CD14-positive monocyte (primary cell): ENCODE measurements at regions not wholly inside any gene's neighbourhood (a gene's known extent, or its start where the extent isn't known, plus 50 kb on each side); places are given as distances from the start of the nearest gene placed in this dataset.
"Not testable (repeated sequence)": the region's sequence is repeated elsewhere in the genome, so short reads cannot be mapped to it uniquely, and the experiment has no call there.

Experiments
- DNase-seq, 3 donors: peaks; one replicate each; pipeline ENCODE4 v3.0.0-alpha.2; 2011 to 2022
- H2AFZ ChIP-seq: 2 replicates; pipeline ENCODE4 v1.6.0; 2012; ENCODE audit warnings: mild to moderate bottlenecking, low read depth, low read length, inconsistent platforms; ENCODE audit not compliant: insufficient read depth, poor library complexity, severe bottlenecking
- H3K27ac ChIP-seq, 2 donors: 1 replicate in 1 of 2; 2 replicates in 1 of 2; pipeline ENCODE4 v1.5.1; 2012 to 2013; ENCODE audit warnings: low read length in 2 of 2, control low read depth in 1 of 2, inconsistent platforms in 1 of 2, low read depth in 1 of 2, mild to moderate bottlenecking in 1 of 2
- H3K27me3 ChIP-seq, 2 donors: one replicate each; pipeline versions ENCODE4 v1.6.0 to v1.6.1; 2011 to 2013; ENCODE audit warnings: low read length in 2 of 2; ENCODE audit not compliant: control insufficient read depth in 2 of 2, insufficient read depth in 2 of 2
- H3K36me3 ChIP-seq, 2 donors: replicated peaks in 1 of 2; 1 replicate in 1 of 2; 2 replicates in 1 of 2; pipeline versions ENCODE4 v1.5.1 to v1.6.1; 2012 to 2013; ENCODE audit warnings: low read length in 2 of 2, control low read depth in 1 of 2, inconsistent platforms in 1 of 2, mild to moderate bottlenecking in 1 of 2; ENCODE audit not compliant: insufficient read depth in 2 of 2, control insufficient read depth in 1 of 2
- H3K4me1 ChIP-seq, 2 donors: 1 replicate in 1 of 2; 2 replicates in 1 of 2; pipeline versions ENCODE4 v1.5.1 to v1.6.1; 2012 to 2013; ENCODE audit warnings: low read length in 2 of 2, control low read depth in 1 of 2, inconsistent platforms in 1 of 2, mild to moderate bottlenecking in 1 of 2, moderate library complexity in 1 of 2; ENCODE audit not compliant: insufficient read depth in 2 of 2, control insufficient read depth in 1 of 2
- H3K4me2 ChIP-seq: replicated peaks from 2 replicates; pipeline ENCODE3; 2012; ENCODE audit warnings: low read length, moderate library complexity, mild to moderate bottlenecking; ENCODE audit not compliant: poor library complexity, severe bottlenecking; ENCODE audit errors: extremely low read depth
- H3K4me3 ChIP-seq, 3 experiments: fragments of 200-600 bp in 1 of 3; sonication (generic) in 1 of 3; replicated peaks in 1 of 3; 1 replicate in 2 of 3; 2 replicates in 1 of 3; pipeline ENCODE4 v1.5.1; 2011 to 2013; ENCODE audit warnings: low read length in 3 of 3, mild to moderate bottlenecking in 3 of 3, control low read depth in 2 of 3, low read depth in 2 of 3, inconsistent platforms in 1 of 3, moderate library complexity in 1 of 3
- H3K79me2 ChIP-seq: 2 replicates; pipeline ENCODE4 v1.6.0; 2012; ENCODE audit warnings: mild to moderate bottlenecking, control low read depth, inconsistent platforms, low read length, moderate library complexity; ENCODE audit not compliant: insufficient read depth
- H3K9ac ChIP-seq: 2 replicates; pipeline ENCODE4 v1.6.0; 2017; ENCODE audit warnings: low read length, mild to moderate bottlenecking; ENCODE audit not compliant: insufficient read depth, poor library complexity, severe bottlenecking
- H3K9me3 ChIP-seq, 2 donors: replicated peaks in 1 of 2; 1 replicate in 1 of 2; 2 replicates in 1 of 2; pipeline versions ENCODE4 v1.5.1 to v1.6.1; 2012 to 2013; ENCODE audit warnings: low read length in 2 of 2, control low read depth in 1 of 2; ENCODE audit not compliant: control insufficient read depth in 1 of 2, insufficient read depth in 1 of 2
- H4K20me1 ChIP-seq: 2 replicates; pipeline ENCODE4 v1.6.0; 2012; ENCODE audit warnings: mild to moderate bottlenecking, low read length, control low read depth, moderate library complexity; ENCODE audit not compliant: insufficient read depth
- H3K27ac Mint-ChIP-seq, 7 donors: one replicate each; pipeline ENCODE4 v1.8.0; 2020; ENCODE audit warnings: mild to moderate bottlenecking in 7 of 7, mixed read lengths in 7 of 7, moderate library complexity in 6 of 7, inconsistent platforms in 2 of 7
- H3K27me3 Mint-ChIP-seq, 3 donors: one replicate each; pipeline ENCODE4 v1.8.0; 2021 to 2022; ENCODE audit warnings: low read depth in 3 of 3, mild to moderate bottlenecking in 3 of 3, mixed read lengths in 3 of 3, moderate library complexity in 3 of 3, inconsistent platforms in 1 of 3
- H3K36me3 Mint-ChIP-seq, 2 donors: one replicate each; pipeline ENCODE4 v1.8.0; 2020; ENCODE audit warnings: mixed read lengths in 2 of 2, inconsistent platforms in 1 of 2, mild to moderate bottlenecking in 1 of 2
- H3K4me1 Mint-ChIP-seq: one replicate; pipeline ENCODE4 v1.8.0; 2020; ENCODE audit warnings: mild to moderate bottlenecking, mixed read lengths
- H3K4me3 Mint-ChIP-seq, 2 donors: one replicate each; pipeline ENCODE4 v1.8.0; 2020; ENCODE audit warnings: mild to moderate bottlenecking in 2 of 2, mixed read lengths in 2 of 2, moderate library complexity in 1 of 2
- H3K9me3 Mint-ChIP-seq, 7 donors: one replicate each; pipeline ENCODE4 v1.8.0; 2020 to 2022; ENCODE audit warnings: mixed read lengths in 7 of 7, mild to moderate bottlenecking in 6 of 7, moderate library complexity in 6 of 7, inconsistent platforms in 2 of 7
- CTCF ChIP-seq: fragments of 200-600 bp; IDR thresholded peaks from one replicate; pipeline ENCODE4 v1.8.0; 2022; ENCODE audit warnings: antibody characterized with exemption, mild to moderate bottlenecking
- WGBS: methylation state at CpG from one replicate; pipeline ENCODE4 v1.1.5; 2013; ENCODE audit warnings: missing lambda C conversion rate; ENCODE audit not compliant: insufficient coverage; 5-methylcytosine and 5-hydroxymethylcytosine counted together
- intact Hi-C, 2 donors: fragments of 100-400 bp; cut with micrococcal nuclease; formaldehyde crosslinking; loops; one replicate each; pipeline versions ENCODE4 v1.15.0 to v1.15.1; 2023

- Histone ChIP-seq H4K20me1 (no peaks in the 10 kb centered on the region), H3K27me3 (no peaks in the 10 kb centered on the region), H3K4me1 (no peaks in the 10 kb centered on the region), H3K9ac (no peak overlapping the region), H3K36me3 (no peaks in the 10 kb centered on the region), H3K4me2 (no peak overlapping the region), H3K4me3 (no peak overlapping the region), H2AFZ (no peak overlapping the region), H3K79me2 (no peaks in the 10 kb centered on the region), H3K27ac (no peak overlapping the region), H3K9me3 (no peaks in the 10 kb centered on the region)
- TF ChIP-seq CTCF = no peak
- Mint-ChIP-seq H3K27ac (no peak overlapping the region), H3K9me3 (peaks cover 0 to 3% (median 0%) of the 10 kb centered on the region in 7 donors), H3K27me3 (peaks cover 3 to 4% (median 4%) of the 10 kb centered on the region in 3 donors), H3K4me3 (no peak overlapping the region), H3K4me1 (no peaks in the 10 kb centered on the region), H3K36me3 (no peaks in the 10 kb centered on the region)
- WGBS = 74% methylated on average over 6 of the region's 7 CpGs
- DNase-seq = no peak
- intact Hi-C loops = no loop called here
Measured at GRCh38 chr1:176364236-176364905, 98.6 kb upstream of the PAPPA2 start.

- 85% methylated on average over 23 of the region's 42 CpGs for WGBS
- H3K27ac ChIP-seq, H3K27me3 ChIP-seq, H3K4me3 Mint-ChIP-seq, H3K4me3 ChIP-seq, H3K4me1 Mint-ChIP-seq, H3K27me3 Mint-ChIP-seq, H3K4me1 ChIP-seq, H3K4me2 ChIP-seq, H3K9ac ChIP-seq, H3K36me3 ChIP-seq, H3K79me2 ChIP-seq, H3K27ac Mint-ChIP-seq, intact Hi-C loops, DNase-seq, H4K20me1 ChIP-seq, H3K36me3 Mint-ChIP-seq, H2AFZ ChIP-seq: not testable (repeated sequence)
- peaks cover 16 to 20% of the 10 kb centered on the region in 2 donors for H3K9me3 ChIP-seq
- H3K9me3 Mint-ChIP-seq = peaks cover 9 to 44% (median 21%) of the 10 kb centered on the region in 7 donors
Measured at GRCh38 chr1:176349135-176349715, 113.8 kb upstream of the PAPPA2 start.
